ENCODE measurements at regions not wholly inside any gene's neighbourhood (a gene's known extent, or its start where the extent isn't known, plus 50 kb on each side); places are given as distances from the start of the nearest gene placed in this dataset.

DNA sequence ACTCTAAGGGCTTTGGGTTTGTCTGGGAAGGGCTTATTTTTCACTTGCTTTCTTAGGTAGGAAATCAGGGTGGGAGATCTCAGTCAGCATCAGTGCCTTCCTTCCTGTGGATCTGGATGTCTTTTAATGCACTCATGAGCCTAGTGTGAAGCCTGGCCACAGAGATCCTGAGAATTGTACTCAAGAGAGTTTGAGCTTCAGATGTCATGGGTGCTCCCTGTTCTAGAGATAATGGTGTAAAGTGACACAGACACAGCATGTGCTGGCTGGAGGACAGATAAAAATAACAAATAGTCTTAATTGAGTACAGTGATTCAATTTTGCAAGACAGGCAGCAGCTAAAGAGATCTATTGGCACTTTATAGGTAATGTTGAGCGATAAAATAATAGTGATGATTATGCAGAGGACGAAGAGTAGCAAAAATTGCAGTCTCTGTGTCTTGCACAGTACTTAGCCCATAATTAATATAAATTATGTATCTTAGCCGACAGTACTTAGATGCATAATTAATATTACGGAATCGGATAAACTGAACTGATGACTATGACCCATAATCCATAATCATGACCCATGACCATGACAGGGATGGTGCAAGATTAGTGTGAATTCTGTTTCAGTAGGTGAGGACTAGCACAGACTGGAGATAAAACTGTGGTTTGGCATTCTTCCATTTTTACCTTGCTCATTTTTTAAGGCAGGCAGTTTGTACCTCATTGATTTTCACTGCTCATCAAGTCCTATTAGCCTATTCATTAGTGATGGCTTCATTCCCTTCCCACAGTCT lies 408.7 kb upstream of the PIK3R1 start:
- TF ChIP-seq ZNF558 (tag by site-specific recombination; IDR thresholded peaks at IDR 0.05) (no peak), GLI4 (tag by site-specific recombination; IDR thresholded peaks at IDR 0.05) (no peak), ZNF510 (tag by site-specific recombination; IDR thresholded peaks at IDR 0.05; ENCODE audit: insufficient replicate concordance) (no peak), ZNF423 (tag by site-specific recombination; IDR thresholded peaks at IDR 0.05) (no peak), ZNF776 (tag by site-specific recombination; IDR thresholded peaks at IDR 0.05; ENCODE audit: borderline replicate concordance) (no peak)
- TF ChIP-seq, protein P1, sequence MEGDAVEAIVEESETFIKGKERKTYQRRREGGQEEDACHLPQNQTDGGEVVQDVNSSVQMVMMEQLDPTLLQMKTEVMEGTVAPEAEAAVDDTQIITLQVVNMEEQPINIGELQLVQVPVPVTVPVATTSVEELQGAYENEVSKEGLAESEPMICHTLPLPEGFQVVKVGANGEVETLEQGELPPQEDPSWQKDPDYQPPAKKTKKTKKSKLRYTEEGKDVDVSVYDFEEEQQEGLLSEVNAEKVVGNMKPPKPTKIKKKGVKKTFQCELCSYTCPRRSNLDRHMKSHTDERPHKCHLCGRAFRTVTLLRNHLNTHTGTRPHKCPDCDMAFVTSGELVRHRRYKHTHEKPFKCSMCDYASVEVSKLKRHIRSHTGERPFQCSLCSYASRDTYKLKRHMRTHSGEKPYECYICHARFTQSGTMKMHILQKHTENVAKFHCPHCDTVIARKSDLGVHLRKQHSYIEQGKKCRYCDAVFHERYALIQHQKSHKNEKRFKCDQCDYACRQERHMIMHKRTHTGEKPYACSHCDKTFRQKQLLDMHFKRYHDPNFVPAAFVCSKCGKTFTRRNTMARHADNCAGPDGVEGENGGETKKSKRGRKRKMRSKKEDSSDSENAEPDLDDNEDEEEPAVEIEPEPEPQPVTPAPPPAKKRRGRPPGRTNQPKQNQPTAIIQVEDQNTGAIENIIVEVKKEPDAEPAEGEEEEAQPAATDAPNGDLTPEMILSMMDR (tag by site-specific recombination; IDR thresholded peaks at IDR 0.05), result no peak
- TF ChIP-seq, protein P2, sequence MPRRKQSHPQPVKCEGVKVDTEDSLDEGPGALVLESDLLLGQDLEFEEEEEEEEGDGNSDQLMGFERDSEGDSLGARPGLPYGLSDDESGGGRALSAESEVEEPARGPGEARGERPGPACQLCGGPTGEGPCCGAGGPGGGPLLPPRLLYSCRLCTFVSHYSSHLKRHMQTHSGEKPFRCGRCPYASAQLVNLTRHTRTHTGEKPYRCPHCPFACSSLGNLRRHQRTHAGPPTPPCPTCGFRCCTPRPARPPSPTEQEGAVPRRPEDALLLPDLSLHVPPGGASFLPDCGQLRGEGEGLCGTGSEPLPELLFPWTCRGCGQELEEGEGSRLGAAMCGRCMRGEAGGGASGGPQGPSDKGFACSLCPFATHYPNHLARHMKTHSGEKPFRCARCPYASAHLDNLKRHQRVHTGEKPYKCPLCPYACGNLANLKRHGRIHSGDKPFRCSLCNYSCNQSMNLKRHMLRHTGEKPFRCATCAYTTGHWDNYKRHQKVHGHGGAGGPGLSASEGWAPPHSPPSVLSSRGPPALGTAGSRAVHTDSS (tag by site-specific recombination; IDR thresholded peaks at IDR 0.05), result no peak

All from HEK293 (cell line).